Glutamatergic neuron (in vitro differentiated cells): ENCODE measurements at regions not wholly inside any gene's neighbourhood (a gene's known extent, or its start where the extent isn't known, plus 50 kb on each side); places are given as distances from the start of the nearest gene placed in this dataset.

ENCODE experiments used
- DNase-seq: peaks from one replicate; pipeline ENCODE4 v3.0.0; 2022
- H3K27ac Mint-ChIP-seq: one replicate; pipeline ENCODE4 v1.8.0; 2020; ENCODE audit warnings: mild to moderate bottlenecking, mixed read lengths, inconsistent platforms; ENCODE audit not compliant: unreplicated experiment
- H3K27me3 Mint-ChIP-seq: one replicate; pipeline ENCODE4 v1.8.0; 2020; ENCODE audit warnings: mild to moderate bottlenecking, moderate library complexity, mixed read lengths, inconsistent platforms; ENCODE audit not compliant: unreplicated experiment
- H3K36me3 Mint-ChIP-seq: one replicate; pipeline ENCODE4 v1.8.0; 2020; ENCODE audit warnings: mild to moderate bottlenecking, mixed read lengths, inconsistent platforms; ENCODE audit not compliant: unreplicated experiment
- H3K4me1 Mint-ChIP-seq: one replicate; pipeline ENCODE4 v1.8.0; 2020; ENCODE audit warnings: mild to moderate bottlenecking, low read depth, mixed read lengths, inconsistent platforms; ENCODE audit not compliant: unreplicated experiment
- H3K4me3 Mint-ChIP-seq: one replicate; pipeline ENCODE4 v1.8.0; 2020; ENCODE audit warnings: mild to moderate bottlenecking, mixed read lengths, inconsistent platforms; ENCODE audit not compliant: unreplicated experiment
- H3K9me3 Mint-ChIP-seq: one replicate; pipeline ENCODE4 v1.8.0; 2020; ENCODE audit warnings: mild to moderate bottlenecking, moderate library complexity, mixed read lengths, inconsistent platforms; ENCODE audit not compliant: unreplicated experiment
- CTCF ChIP-seq: fragments of 200-600 bp; sonication (generic); IDR thresholded peaks from one replicate; pipeline ENCODE4 v1.5.0; 2021; ENCODE audit not compliant: partially characterized antibody, unreplicated experiment

GRCh38 chr2:195606179-195606578 lies 50.8 kb upstream of the SLC39A10 start:
- H3K27me3 Mint-ChIP-seq, result no peaks in the 10 kb centered on the region
- H3K36me3 Mint-ChIP-seq, result no peaks in the 10 kb centered on the region
- TF ChIP-seq CTCF, result no peak
- no peak overlapping the region for H3K4me3 Mint-ChIP-seq
- H3K9me3 Mint-ChIP-seq, result no peaks in the 10 kb centered on the region
- no peak overlapping the region for H3K27ac Mint-ChIP-seq
- DNase-seq, result no peak
- H3K4me1 Mint-ChIP-seq, result no peaks in the 10 kb centered on the region

GRCh38 chr2:195604706-195605105 lies 52.3 kb upstream of the SLC39A10 start:
- no peak for TF ChIP-seq CTCF
- H3K4me3 Mint-ChIP-seq, result no peak overlapping the region
- no peaks in the 10 kb centered on the region for H3K27me3 Mint-ChIP-seq
- no peaks in the 10 kb centered on the region for H3K4me1 Mint-ChIP-seq
- no peaks in the 10 kb centered on the region for H3K9me3 Mint-ChIP-seq
- H3K36me3 Mint-ChIP-seq, result no peaks in the 10 kb centered on the region
- no peak for DNase-seq
- no peak overlapping the region for H3K27ac Mint-ChIP-seq

- Mint-ChIP-seq H3K27ac (no peak overlapping the region), H3K4me3 (no peak overlapping the region), H3K9me3 (no peaks in the 10 kb centered on the region), H3K4me1 (no peaks in the 10 kb centered on the region), H3K27me3 (no peaks in the 10 kb centered on the region), H3K36me3 (no peaks in the 10 kb centered on the region)
- TF ChIP-seq CTCF, result no peak
- DNase-seq, result no peak
Measured at GRCh38 chr2:195603998-195604397, 53.0 kb upstream of the SLC39A10 start.

GRCh38 chr2:195603408-195603807 lies 53.6 kb upstream of the SLC39A10 start:
- Mint-ChIP-seq H3K27ac (no peak overlapping the region), H3K27me3 (no peaks in the 10 kb centered on the region), H3K4me1 (no peaks in the 10 kb centered on the region), H3K36me3 (no peaks in the 10 kb centered on the region), H3K9me3 (no peaks in the 10 kb centered on the region), H3K4me3 (no peak overlapping the region)
- no peak for TF ChIP-seq CTCF
- no peak for DNase-seq

GRCh38 chr2:195602687-195603086 lies 54.3 kb upstream of the SLC39A10 start:
- TF ChIP-seq CTCF, result no peak
- no peaks in the 10 kb centered on the region for H3K4me1 Mint-ChIP-seq

More at GRCh38 chr2:195602687-195603086, 54.3 kb upstream of the SLC39A10 start:
- Mint-ChIP-seq H3K27ac (no peak overlapping the region), H3K9me3 (no peaks in the 10 kb centered on the region), H3K4me3 (no peak overlapping the region), H3K36me3 (no peaks in the 10 kb centered on the region), H3K27me3 (no peaks in the 10 kb centered on the region)
- DNase-seq, result no peak
